HFFc6 (cell line): ENCODE measurements at regions not wholly inside any gene's neighbourhood (a gene's known extent, or its start where the extent isn't known, plus 50 kb on each side); places are given as distances from the start of the nearest gene placed in this dataset.

ENCODE experiments used
- DNase-seq: peaks from one replicate; pipeline ENCODE4 v3.0.0-alpha.2; 2018
- H3K27ac Mint-ChIP-seq: 2 replicates; pipeline ENCODE4 v1.8.0; 2020; ENCODE audit warnings: mild to moderate bottlenecking, mixed read lengths
- H3K27me3 Mint-ChIP-seq: 2 replicates; pipeline ENCODE4 v1.8.0; 2021; ENCODE audit warnings: mild to moderate bottlenecking, moderate library complexity, mixed read lengths; ENCODE audit not compliant: insufficient read depth
- H3K36me3 Mint-ChIP-seq: 2 replicates; pipeline ENCODE4 v1.8.0; 2021; ENCODE audit warnings: low read depth, mixed read lengths
- H3K4me1 Mint-ChIP-seq: 2 replicates; pipeline ENCODE4 v1.8.0; 2020; ENCODE audit warnings: low read depth, mixed read lengths
- H3K4me3 Mint-ChIP-seq: 2 replicates; pipeline ENCODE4 v1.8.0; 2020; ENCODE audit warnings: mild to moderate bottlenecking, moderate library complexity, mixed read lengths
- H3K9me3 Mint-ChIP-seq: 2 replicates; pipeline ENCODE4 v1.8.0; 2020; ENCODE audit warnings: mild to moderate bottlenecking, mixed read lengths
- TF ChIP-seq, protein P1 (sequence below): fragments of 200-600 bp; sonication (generic); IDR thresholded peaks from 2 replicates; pipeline ENCODE4 v1.5.0; 2021; ENCODE audit warnings: antibody characterized with exemption, mild to moderate bottlenecking

GRCh38 chr20:43846516-43846905 is 68.1 kb upstream of the TOX2 start:
- TF ChIP-seq, protein P1, sequence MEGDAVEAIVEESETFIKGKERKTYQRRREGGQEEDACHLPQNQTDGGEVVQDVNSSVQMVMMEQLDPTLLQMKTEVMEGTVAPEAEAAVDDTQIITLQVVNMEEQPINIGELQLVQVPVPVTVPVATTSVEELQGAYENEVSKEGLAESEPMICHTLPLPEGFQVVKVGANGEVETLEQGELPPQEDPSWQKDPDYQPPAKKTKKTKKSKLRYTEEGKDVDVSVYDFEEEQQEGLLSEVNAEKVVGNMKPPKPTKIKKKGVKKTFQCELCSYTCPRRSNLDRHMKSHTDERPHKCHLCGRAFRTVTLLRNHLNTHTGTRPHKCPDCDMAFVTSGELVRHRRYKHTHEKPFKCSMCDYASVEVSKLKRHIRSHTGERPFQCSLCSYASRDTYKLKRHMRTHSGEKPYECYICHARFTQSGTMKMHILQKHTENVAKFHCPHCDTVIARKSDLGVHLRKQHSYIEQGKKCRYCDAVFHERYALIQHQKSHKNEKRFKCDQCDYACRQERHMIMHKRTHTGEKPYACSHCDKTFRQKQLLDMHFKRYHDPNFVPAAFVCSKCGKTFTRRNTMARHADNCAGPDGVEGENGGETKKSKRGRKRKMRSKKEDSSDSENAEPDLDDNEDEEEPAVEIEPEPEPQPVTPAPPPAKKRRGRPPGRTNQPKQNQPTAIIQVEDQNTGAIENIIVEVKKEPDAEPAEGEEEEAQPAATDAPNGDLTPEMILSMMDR: no peak
- peaks cover 6% of the 10 kb centered on the region for H3K9me3 Mint-ChIP-seq
- H3K4me1 Mint-ChIP-seq: peaks cover 75% of the 10 kb centered on the region
- peak overlapping the region; percentile 50; the same call in 1 of the 2 replicates for H3K27ac Mint-ChIP-seq
- H3K27me3 Mint-ChIP-seq: no peaks in the 10 kb centered on the region; the same call in 1 of the 2 replicates
- H3K4me3 Mint-ChIP-seq: no peak overlapping the region
- H3K36me3 Mint-ChIP-seq: peaks cover 10% of the 10 kb centered on the region
- no peak for DNase-seq

GRCh38 chr20:43844778-43845614 is 69.7 kb upstream of the TOX2 start:
- H3K36me3 Mint-ChIP-seq: peaks cover 10% of the 10 kb centered on the region
- H3K9me3 Mint-ChIP-seq: peaks cover 6% of the 10 kb centered on the region
- TF ChIP-seq, protein P1: peak; percentile 60
- no peaks in the 10 kb centered on the region; the same call in 1 of the 2 replicates for H3K27me3 Mint-ChIP-seq
- DNase-seq: peak; percentile 82
- H3K4me3 Mint-ChIP-seq: no peak overlapping the region
- H3K4me1 Mint-ChIP-seq: peaks cover 60% of the 10 kb centered on the region
- H3K27ac Mint-ChIP-seq: peak overlapping the region; percentile 92

- no peaks in the 10 kb centered on the region; the same call in 1 of the 2 replicates for H3K27me3 Mint-ChIP-seq
- no peak for DNase-seq
- H3K36me3 Mint-ChIP-seq: peaks cover 10% of the 10 kb centered on the region
- peaks cover 6% of the 10 kb centered on the region for H3K9me3 Mint-ChIP-seq
- peak overlapping the region; percentile 92 for H3K27ac Mint-ChIP-seq
- peak overlapping the region; percentile 56 for H3K4me3 Mint-ChIP-seq
- H3K4me1 Mint-ChIP-seq: peaks cover 51% of the 10 kb centered on the region
- TF ChIP-seq, protein P1: no peak
Measured at GRCh38 chr20:43843965-43844660, 70.5 kb upstream of the TOX2 start.

DNA sequence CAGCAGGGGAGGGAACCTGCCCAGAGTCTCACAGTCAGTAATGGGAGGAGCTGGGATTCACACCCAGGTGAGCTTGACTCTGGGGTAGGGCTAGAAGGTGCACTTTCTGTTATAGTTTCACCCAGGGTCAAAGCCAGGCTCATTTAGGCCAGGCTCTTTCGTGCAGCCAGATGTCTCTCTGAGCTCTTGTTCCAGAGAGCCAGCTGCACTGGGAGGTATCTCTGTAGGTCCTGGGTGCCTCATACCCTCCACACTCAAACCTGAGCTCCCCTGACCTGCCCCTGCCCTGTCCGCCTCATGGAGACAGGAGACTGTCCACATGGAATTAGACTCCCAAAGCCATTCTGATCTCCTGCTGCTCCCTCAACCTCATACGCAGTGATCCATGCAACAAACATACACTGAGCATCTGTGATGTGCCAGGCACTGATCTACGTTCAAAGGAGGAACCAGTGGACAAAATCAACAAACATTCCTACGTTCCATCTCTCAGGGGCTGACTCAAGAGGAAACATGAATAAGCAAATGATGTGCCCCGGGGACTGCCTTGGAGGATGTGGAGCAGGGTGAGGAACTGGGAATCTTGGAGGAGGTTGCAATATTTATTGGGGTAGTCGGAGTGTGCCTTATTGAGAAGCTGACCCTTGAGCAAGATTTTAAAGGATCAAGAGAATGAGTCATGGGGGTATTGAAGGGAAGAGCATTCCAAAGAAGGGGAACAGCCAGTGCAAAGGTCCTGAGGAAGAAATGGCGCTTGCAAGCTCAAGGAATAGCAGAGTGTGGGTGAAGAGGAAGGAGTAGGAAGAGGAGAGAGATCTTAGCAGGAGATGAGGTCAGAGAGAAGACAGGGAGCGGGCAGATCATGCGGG is 71.3 kb upstream of the TOX2 start:
- H3K36me3 Mint-ChIP-seq: peaks cover 10% of the 10 kb centered on the region
- H3K27ac Mint-ChIP-seq: peak overlapping the region; percentile 92
- peak; percentile 89 for DNase-seq
- peaks cover 6% of the 10 kb centered on the region for H3K9me3 Mint-ChIP-seq
- no peaks in the 10 kb centered on the region; the same call in 1 of the 2 replicates for H3K27me3 Mint-ChIP-seq
- H3K4me1 Mint-ChIP-seq: peaks cover 50% of the 10 kb centered on the region
- H3K4me3 Mint-ChIP-seq: peak overlapping the region; percentile 56
- TF ChIP-seq, protein P1: no peak
